Fibroblast of the aortic adventitia (primary cell): ENCODE measurements at regions not wholly inside any gene's neighbourhood (a gene's known extent, or its start where the extent isn't known, plus 50 kb on each side); places are given as distances from the start of the nearest gene placed in this dataset.

Source experiments
- DNase-seq: peaks from one replicate; pipeline ENCODE4 v3.0.0-alpha.2; 2010; ENCODE audit warnings: low read depth
- H3K4me3 ChIP-seq: 2 replicates; pipeline ENCODE4 v1.5.1; 2011; ENCODE audit warnings: low read depth, mild to moderate bottlenecking, control low read depth, low read length, moderate library complexity
- TF ChIP-seq, protein P1 (sequence below): IDR thresholded peaks from 2 replicates; pipeline ENCODE4 v1.5.1; 2011; ENCODE audit warnings: mild to moderate bottlenecking, low read length, control low read depth, inconsistent platforms; ENCODE audit not compliant: insufficient read depth

DNA sequence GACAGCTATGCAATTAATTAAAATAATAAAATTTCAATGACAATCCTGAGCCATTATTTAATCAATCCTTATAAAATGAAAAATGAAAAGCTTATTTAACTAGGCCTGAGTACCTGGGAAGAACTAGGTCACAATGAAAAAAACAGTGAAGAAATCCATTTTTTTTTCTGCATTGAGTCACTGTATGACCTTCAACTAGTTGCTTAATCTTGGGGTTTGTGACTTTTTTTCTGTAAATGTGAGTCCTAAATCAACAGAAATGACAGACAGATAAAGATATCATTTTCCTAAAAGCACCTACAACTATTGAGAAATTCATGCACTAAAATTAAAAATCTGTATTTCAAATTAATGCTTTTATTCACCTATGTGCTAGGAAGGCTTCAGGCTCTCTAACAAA, 96.8 kb downstream of the TMEM26 start:
- TF ChIP-seq, protein P1, sequence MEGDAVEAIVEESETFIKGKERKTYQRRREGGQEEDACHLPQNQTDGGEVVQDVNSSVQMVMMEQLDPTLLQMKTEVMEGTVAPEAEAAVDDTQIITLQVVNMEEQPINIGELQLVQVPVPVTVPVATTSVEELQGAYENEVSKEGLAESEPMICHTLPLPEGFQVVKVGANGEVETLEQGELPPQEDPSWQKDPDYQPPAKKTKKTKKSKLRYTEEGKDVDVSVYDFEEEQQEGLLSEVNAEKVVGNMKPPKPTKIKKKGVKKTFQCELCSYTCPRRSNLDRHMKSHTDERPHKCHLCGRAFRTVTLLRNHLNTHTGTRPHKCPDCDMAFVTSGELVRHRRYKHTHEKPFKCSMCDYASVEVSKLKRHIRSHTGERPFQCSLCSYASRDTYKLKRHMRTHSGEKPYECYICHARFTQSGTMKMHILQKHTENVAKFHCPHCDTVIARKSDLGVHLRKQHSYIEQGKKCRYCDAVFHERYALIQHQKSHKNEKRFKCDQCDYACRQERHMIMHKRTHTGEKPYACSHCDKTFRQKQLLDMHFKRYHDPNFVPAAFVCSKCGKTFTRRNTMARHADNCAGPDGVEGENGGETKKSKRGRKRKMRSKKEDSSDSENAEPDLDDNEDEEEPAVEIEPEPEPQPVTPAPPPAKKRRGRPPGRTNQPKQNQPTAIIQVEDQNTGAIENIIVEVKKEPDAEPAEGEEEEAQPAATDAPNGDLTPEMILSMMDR = no peak
- no peak for DNase-seq
- H3K4me3 ChIP-seq = no peak overlapping the region

DNA sequence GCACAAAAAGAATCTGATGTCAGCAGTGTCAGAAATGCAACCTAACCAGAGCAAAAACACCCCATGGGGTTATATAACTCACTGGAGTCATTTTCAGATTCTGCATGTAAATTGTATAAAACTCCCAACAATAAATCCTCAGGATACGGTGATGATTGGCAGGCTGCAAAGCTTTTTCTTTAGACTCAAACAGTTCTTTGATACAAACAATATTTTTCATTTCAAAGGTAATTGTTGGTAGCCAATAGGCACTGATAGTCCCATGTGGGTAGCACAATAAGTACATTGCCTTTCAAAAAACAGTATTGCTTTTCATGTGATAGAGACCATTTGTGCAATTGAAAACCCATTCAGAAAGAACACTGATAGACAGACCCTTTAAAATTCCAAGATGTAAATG, 98.0 kb downstream of the TMEM26 start:
- no peak overlapping the region for H3K4me3 ChIP-seq
- no peak for DNase-seq
- TF ChIP-seq, protein P1 = no peak

DNA sequence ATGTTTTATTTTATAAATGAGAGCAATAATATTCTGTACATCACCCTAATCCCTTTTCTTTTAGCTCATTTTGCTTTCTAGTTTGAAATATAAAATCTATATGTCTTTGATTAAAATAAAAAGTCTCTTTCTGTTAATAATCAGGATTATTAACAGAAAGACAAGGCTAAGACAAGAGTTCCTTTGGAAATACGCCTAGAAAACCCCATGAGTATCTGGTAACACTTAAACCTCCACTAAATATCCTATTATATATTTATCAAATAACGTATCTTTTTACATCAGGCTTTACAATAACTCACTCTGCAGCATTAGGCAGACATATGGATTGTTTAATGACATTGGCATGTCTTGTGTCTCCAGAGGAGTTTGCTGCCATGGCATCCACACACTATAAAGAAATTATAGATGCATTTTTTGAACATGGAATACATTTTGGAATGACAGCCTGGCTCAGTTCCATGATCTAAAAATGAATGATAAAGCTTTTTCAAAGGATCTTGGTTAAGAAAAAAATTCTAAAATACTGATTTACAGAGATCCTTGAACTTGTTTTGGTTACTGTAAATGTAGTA, 98.7 kb downstream of the TMEM26 start:
- H3K4me3 ChIP-seq = no peak overlapping the region
- TF ChIP-seq, protein P1 = no peak
- no peak for DNase-seq

DNA sequence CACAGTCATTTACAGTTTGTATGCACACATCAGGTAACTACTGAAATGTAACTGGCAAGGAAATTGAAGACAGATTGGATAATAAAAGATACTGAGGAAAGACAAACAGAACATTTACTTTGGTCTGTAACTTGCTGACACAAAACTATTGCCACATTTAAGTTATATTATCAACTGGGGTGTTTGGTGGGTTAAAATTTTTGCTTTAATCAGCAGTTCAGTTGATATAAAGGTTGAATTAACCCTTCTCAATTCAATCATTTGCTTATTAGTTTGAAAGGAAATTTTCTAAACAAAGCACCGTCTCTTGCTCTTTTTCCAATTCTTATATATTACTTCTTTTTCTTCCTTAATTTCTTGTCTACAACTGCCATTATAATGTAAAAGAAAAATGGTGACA, 102.4 kb downstream of the TMEM26 start:
- TF ChIP-seq, protein P1 = no peak
- no peak for DNase-seq
- H3K4me3 ChIP-seq = no peak overlapping the region

DNA sequence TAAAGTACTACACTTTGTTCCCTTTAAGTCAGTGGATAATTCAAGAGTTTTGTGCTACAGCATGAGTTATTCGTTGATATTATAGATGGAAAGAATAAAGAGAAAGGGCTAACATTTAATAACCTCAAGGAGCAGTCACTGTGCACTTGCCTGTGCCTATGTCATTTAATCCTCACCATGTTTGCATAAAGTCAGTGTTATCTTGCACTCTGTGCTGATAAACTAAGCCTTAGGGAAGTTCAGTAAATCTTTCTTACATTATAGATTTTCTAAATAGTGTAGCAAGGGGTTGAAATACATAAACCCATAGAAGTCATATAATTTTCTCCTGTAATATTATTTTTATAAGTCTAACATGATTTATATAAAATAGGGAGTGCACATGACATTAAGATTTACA, 103.1 kb downstream of the TMEM26 start:
- TF ChIP-seq, protein P1 = no peak
- no peak for DNase-seq
- H3K4me3 ChIP-seq = no peak overlapping the region

DNA sequence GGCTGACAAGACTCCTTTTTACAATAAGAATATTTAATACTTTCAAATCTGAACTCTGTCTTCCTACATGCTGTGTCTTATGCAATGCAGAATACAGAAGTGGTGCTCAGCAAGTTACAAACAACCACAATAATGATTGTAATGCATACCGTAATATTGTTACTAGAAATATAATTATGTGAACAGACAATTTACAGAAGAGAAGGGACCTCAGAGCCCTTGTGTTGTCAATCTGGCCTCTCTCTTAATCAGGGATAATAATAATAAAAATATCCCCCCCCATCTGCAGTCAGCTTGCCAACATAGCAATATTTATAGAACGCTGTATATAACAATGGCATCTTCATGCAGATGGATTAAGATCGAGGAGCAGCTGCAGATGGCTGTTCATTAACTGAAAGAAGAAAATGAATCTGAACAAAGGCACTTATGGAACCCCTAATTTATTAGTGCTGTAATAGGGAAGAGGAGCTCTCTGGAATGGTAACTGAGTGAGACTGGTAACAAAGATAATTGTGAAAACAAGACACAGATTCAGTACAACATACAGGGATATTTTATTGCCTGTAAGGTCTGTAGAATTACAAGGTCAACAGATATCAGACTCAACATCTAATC, 106.3 kb downstream of the TMEM26 start:
- no peak for DNase-seq
- TF ChIP-seq, protein P1 = no peak
- H3K4me3 ChIP-seq = no peak overlapping the region

DNA sequence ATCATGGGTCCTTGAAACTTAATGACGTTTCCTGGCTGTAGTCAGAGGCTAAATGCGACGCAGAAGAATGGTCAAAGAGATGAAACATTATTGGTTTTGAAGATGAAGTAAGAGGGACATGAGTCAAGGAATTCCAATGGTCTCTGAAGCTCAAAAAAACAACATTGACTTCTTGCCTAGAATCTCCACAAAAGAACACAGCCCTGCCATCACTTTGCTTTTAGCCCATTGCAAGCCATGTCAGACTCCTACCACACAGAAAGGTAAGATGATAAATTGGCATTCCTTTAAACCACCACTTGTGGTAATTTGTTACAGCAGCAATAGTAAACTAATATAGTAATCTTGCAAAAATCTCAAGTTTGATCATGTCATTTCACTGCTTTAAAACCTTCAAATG, 109.4 kb downstream of the TMEM26 start:
- no peak overlapping the region for H3K4me3 ChIP-seq
- TF ChIP-seq, protein P1 = no peak
- DNase-seq = no peak
